ENCODE measurements at regions not wholly inside any gene's neighbourhood (a gene's known extent, or its start where the extent isn't known, plus 50 kb on each side); places are given as distances from the start of the nearest gene placed in this dataset.

GRCh38 chr13:36601186-36601585 lies 72.6 kb upstream of the SERTM1 start:
- H3K9me3 ChIP-seq: no peaks in the 10 kb centered on the region
- ATAC-seq (peak; percentile 9), DNase-seq (no peak)
- H3K4me1 ChIP-seq: no peaks in the 10 kb centered on the region
- intact Hi-C loops (cut with DNase I): no loop called here
- H3K36me3 ChIP-seq: no peaks in the 10 kb centered on the region
- H3K27ac ChIP-seq: no peak overlapping the region
- no peak for TF ChIP-seq CTCF (IDR thresholded peaks at IDR 0.05)
- no peaks in the 10 kb centered on the region for H3K27me3 ChIP-seq
- H3K4me3 ChIP-seq: no peak overlapping the region

- H3K27ac ChIP-seq: no peak overlapping the region
- no peaks in the 10 kb centered on the region for H3K4me1 ChIP-seq
- TF ChIP-seq CTCF (IDR thresholded peaks at IDR 0.05): no peak
- H3K27me3 ChIP-seq: no peaks in the 10 kb centered on the region
- ATAC-seq (no peak), DNase-seq (no peak)
- intact Hi-C loops (cut with DNase I): no loop called here
- H3K36me3 ChIP-seq: no peaks in the 10 kb centered on the region
- H3K9me3 ChIP-seq: no peaks in the 10 kb centered on the region
- no peak overlapping the region for H3K4me3 ChIP-seq
Measured at GRCh38 chr13:36606060-36606459, 67.8 kb upstream of the SERTM1 start.

GRCh38 chr13:36608474-36608873 lies 65.3 kb upstream of the SERTM1 start:
- Histone ChIP-seq H3K36me3 (no peaks in the 10 kb centered on the region), H3K4me1 (no peaks in the 10 kb centered on the region), H3K9me3 (no peaks in the 10 kb centered on the region), H3K27me3 (no peaks in the 10 kb centered on the region), H3K4me3 (no peak overlapping the region), H3K27ac (no peak overlapping the region)
- intact Hi-C loops (cut with DNase I): no loop called here
- TF ChIP-seq CTCF (IDR thresholded peaks at IDR 0.05): no peak
- no peak for ATAC-seq
- no peak for DNase-seq

- Histone ChIP-seq H3K4me3 (no peak overlapping the region), H3K27me3 (no peaks in the 10 kb centered on the region), H3K9me3 (no peaks in the 10 kb centered on the region), H3K36me3 (no peaks in the 10 kb centered on the region), H3K27ac (no peak overlapping the region), H3K4me1 (no peaks in the 10 kb centered on the region)
- no peak for ATAC-seq
- DNase-seq: no peak
- intact Hi-C loops (cut with DNase I): no loop called here
- no peak for TF ChIP-seq CTCF (IDR thresholded peaks at IDR 0.05)
Measured at GRCh38 chr13:36612230-36612629, 61.6 kb upstream of the SERTM1 start.

GRCh38 chr13:36616706-36617105 lies 57.1 kb upstream of the SERTM1 start:
- Histone ChIP-seq H3K4me1 (no peaks in the 10 kb centered on the region), H3K27ac (no peak overlapping the region), H3K27me3 (no peaks in the 10 kb centered on the region), H3K4me3 (no peak overlapping the region), H3K36me3 (no peaks in the 10 kb centered on the region), H3K9me3 (no peaks in the 10 kb centered on the region)
- intact Hi-C loops (cut with DNase I): no loop called here
- TF ChIP-seq CTCF (IDR thresholded peaks at IDR 0.05): no peak
- DNase-seq (no peak), ATAC-seq (peak; percentile 64)

GRCh38 chr13:36619535-36619934 lies 54.3 kb upstream of the SERTM1 start:
- H3K36me3 ChIP-seq: no peaks in the 10 kb centered on the region
- TF ChIP-seq CTCF (IDR thresholded peaks at IDR 0.05): no peak
- no peak for DNase-seq

More at GRCh38 chr13:36619535-36619934, 54.3 kb upstream of the SERTM1 start:
- H3K4me3 ChIP-seq: no peak overlapping the region
- no peaks in the 10 kb centered on the region for H3K27me3 ChIP-seq
- ATAC-seq: no peak
- H3K4me1 ChIP-seq: no peaks in the 10 kb centered on the region
- H3K9me3 ChIP-seq: no peaks in the 10 kb centered on the region
- intact Hi-C loops (cut with DNase I): no loop called here
- H3K27ac ChIP-seq: no peak overlapping the region
